HG03469 (cell line): ENCODE measurements at regions not wholly inside any gene's neighbourhood (a gene's known extent, or its start where the extent isn't known, plus 50 kb on each side); places are given as distances from the start of the nearest gene placed in this dataset.

Source experiments
- ATAC-seq: cut with Tn5 transposase; IDR thresholded peaks from one replicate; pipeline ENCODE4 v1.9.1; 2021; ENCODE audit warnings: mild to moderate bottlenecking, moderate library complexity, moderate number of reproducible peaks; ENCODE audit not compliant: unreplicated experiment

DNA sequence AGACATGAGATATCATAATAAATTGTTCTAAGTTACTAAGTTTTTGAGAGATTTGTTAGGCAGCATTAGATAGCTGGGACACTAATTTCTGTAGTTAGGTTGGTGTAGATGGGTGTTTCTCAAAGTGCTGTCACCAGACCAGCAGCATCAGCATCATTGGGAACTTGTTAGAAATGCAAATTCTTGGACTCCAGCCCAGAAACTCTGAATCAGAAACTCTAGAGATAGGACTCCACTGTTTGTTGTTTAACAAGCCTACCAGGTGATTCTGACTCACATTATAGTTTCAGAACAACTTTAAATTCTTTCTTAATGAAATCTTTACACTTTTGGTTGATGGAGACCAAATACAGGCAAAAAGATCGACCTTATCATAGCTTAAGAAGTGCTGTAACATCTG is 173.7 kb downstream of the PABPC4L start:
- no peak for ATAC-seq

DNA sequence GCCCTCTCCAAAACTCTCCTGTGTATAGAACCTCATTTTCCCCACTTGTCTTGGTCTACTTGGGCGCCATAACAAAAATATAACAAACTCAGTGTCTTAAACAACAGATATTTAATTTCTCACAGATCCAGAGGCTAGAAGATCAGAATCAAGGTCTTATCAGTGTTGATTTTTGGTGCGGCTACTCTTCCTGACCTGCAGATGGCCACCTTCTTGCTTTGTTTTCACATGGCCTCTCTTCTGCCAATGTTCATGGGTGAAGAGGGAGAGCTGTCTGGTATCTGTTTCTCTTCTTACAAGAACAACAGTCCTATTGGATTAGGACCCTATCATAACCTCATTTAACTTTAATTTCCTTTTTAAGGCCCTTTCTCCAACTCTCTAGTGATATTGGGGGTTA is 177.3 kb downstream of the PABPC4L start:
- ATAC-seq, result no peak

GRCh38 chr4:134019657-134020056 is 181.9 kb downstream of the PABPC4L start:
- ATAC-seq, result no peak

- ATAC-seq, result no peak
Measured at GRCh38 chr4:134018846-134019245, 182.7 kb downstream of the PABPC4L start.

DNA sequence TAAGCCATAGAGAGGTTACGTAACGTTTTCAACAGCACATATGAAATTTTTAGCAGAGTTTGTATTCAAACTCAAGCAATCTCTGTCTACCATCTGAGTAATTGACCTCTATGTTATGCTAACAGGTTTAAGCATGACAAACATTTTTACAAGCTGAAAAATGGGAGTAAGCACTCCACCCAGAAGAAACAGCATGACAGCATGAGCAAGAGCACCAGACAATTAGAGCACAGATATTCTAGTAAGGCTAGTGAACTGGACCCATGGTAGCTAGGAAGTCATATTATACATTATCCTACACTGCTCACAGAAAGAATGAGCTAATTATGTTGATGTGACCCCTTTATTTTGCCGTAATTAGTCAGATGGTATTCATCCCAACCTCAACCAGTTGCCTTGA is 200.5 kb downstream of the PABPC4L start:
- no peak for ATAC-seq

- no peak for ATAC-seq
Measured at GRCh38 chr4:133997436-133997835, 204.2 kb downstream of the PABPC4L start.

DNA sequence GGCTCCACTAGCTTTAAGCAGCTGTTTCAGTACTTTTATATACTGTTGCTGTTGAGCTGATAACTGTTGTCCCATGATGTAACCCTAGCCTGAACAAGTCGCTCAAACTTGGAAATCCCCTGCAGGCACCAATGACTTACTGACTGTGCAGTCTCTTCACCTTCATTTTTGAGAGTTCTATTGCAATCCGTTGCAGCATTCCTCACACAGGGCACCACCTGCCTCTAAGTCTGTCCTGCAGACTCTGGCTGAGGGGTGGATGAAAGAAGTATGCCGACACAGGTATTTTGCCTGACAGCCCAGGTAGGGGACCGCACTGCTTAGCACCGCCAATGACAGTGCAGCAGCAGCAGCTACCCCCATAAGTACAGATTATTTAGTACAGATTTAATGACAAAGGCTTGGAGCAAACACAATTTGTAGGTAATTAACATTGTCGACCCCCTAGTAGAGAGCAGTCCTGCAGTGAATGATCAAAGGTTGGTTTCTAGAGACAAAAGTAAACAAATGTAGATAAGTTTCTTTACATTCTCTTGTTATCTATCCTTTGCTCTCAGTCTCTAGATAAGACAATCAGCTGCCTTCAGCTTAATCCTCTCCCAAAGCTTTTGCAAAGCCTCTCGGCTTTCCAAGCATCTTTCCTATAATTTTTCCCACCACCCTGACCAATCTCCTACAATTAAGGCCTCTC is 205.0 kb downstream of the PABPC4L start:
- no peak for ATAC-seq

- no peak for ATAC-seq
Measured at GRCh38 chr4:133995243-133995960, 206.2 kb downstream of the PABPC4L start.

- no peak for ATAC-seq
Measured at GRCh38 chr4:133982533-133983224, 218.9 kb downstream of the PABPC4L start.

DNA sequence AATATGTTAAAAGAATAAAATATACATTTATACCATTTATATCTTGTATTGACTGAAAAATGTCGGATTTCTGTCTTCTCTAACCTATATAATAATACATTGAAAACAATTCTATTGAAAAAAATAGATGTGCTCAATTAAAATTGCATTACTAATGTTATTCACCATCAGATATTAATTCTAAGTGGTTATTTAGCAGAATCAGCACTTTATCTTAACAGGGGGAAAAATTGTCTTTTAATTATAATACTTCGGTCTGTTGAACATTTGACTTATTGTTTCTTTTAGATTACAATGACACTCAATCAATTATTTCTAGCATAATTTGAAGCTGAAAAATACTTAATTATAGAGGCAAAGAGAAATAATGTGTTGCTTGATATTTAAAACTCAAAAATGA is 220.3 kb downstream of the PABPC4L start:
- ATAC-seq, result no peak

GRCh38 chr4:133972586-133972985 is 229.0 kb downstream of the PABPC4L start:
- ATAC-seq, result no peak

GRCh38 chr4:133969202-133969848 is 232.3 kb downstream of the PABPC4L start:
- no peak for ATAC-seq

DNA sequence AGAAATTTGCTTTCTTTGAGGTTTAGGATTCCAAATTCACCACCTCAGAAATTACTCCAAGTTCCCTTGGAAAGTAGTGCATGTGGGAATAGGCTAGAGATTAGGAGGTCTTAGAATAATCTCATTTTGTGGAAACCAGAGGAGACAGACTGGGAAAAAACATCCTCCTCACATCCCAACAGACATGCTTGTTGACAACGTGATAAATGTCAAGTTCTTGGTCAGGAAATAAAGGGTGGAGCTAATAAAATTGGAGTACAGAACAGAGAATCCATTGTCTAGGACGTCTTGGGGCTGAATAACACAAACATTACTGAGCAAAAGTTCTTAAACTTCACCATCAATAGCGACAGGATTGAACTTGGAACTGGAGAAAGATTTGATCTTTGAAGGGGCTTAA is 233.4 kb downstream of the PABPC4L start:
- no peak for ATAC-seq

DNA sequence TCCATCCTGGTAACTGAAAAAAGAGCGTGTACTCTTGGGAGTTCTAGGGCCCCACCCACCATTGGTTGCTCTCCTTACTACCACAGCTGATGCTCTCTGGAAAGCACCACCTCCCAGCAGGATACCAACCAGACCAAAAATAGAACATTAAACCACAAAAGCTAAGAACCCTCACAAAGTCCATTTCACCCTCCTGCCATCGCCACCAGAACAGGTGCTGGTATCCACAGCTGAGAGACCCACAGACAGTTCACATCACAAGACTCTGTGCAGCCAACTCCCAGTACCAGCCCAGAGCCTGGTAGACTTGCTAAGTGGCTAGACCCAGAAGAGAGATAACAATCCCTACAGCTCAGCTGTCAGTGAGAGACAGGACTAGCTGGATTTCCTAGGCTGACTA is 240.6 kb downstream of the PABPC4L start:
- no peak for ATAC-seq

GRCh38 chr4:133943081-133943480 is 258.5 kb downstream of the PABPC4L start:
- ATAC-seq, result no peak

GRCh38 chr4:133938061-133938460 is 263.5 kb downstream of the PABPC4L start:
- ATAC-seq, result no peak

GRCh38 chr4:133929531-133930239 is 271.9 kb downstream of the PABPC4L start:
- no peak for ATAC-seq

- no peak for ATAC-seq
Measured at GRCh38 chr4:133921280-133922195, 280.1 kb downstream of the PABPC4L start.

GRCh38 chr4:133920236-133920635 is 281.4 kb downstream of the PABPC4L start:
- no peak for ATAC-seq

DNA sequence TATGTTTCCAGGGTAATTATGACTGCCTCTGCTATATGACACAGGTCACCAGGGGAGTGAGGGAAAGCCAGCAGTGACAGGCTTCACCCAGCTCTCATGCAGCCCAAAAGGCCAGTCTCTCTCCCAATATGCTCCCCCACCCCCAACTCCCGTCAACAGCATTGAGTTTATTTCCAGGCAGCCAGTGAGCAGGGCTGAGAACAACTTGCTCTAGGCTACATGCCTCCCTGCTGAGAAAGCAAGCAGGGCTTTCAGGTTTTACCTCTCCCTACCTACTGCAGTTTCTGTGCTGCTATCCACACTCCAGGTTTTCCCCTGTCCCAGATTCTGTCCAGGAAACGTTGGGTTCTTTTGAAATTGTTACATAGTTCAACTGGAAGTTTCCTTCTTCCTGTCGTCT is 291.4 kb downstream of the PABPC4L start:
- ATAC-seq, result no peak
